ACHN (cell line): ENCODE measurements at regions not wholly inside any gene's neighbourhood (a gene's known extent, or its start where the extent isn't known, plus 50 kb on each side); places are given as distances from the start of the nearest gene placed in this dataset.

ENCODE experiments used
- DNase-seq: peaks from one replicate; pipeline ENCODE4 v3.0.0-alpha.2; 2015
- in situ Hi-C: cut with HindIII; loops from 2 replicates; pipeline ENCODE4 v1.10.0; 2017; ENCODE audit warnings: low sequenced_read_pairs, low pct_ligation_motif_present, low pct_unique_long_range_greater_than_20kb

DNA sequence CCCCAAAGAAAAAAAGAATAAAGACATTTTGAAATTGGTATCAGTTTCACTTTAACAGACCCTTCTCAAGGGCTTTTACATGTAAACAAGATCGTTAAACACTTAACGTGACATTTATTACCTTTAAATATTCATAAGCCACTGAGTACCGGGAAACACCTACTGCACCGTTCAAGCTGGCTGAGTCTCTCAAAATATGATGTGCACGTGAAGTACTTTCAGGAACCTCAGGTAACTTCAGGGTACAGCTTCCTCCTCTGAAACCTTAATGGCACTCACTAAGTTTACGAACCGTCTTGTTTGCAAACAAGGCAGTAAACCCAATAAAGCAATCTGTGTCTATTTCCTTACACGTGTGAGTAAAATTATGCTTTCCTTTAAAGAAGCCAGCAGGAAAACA lies 105.5 kb upstream of the TENM4 start:
- in situ Hi-C loops: no loop called here
- no peak for DNase-seq

DNA sequence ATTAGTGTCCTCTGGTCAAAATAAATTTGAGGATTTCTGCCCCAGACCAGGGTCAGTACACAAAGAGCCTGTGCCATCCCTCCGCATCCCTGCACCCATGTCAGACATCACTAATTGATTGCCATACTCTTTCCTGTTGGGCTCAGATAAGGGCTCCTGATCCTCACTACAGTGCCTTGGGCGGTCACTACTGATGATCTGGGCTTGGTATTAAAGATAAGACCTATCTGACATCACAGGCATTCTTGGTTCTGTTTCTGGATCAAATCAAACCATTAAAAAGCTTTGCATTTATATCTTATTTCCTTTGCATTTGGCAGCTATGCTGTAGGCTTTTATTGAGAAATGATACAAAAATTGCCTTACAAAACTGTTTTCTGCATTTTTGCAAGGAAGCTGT lies 103.5 kb upstream of the TENM4 start:
- no peak for DNase-seq
- in situ Hi-C loops: no loop called here

- no peak for DNase-seq
- in situ Hi-C loops: no loop called here
These were observed 102.3 kb upstream of the TENM4 start for GRCh38 chr11:79543101-79543500.

GRCh38 chr11:79541466-79541865 lies 100.6 kb upstream of the TENM4 start:
- in situ Hi-C loops: no loop called here
- DNase-seq: no peak

DNA sequence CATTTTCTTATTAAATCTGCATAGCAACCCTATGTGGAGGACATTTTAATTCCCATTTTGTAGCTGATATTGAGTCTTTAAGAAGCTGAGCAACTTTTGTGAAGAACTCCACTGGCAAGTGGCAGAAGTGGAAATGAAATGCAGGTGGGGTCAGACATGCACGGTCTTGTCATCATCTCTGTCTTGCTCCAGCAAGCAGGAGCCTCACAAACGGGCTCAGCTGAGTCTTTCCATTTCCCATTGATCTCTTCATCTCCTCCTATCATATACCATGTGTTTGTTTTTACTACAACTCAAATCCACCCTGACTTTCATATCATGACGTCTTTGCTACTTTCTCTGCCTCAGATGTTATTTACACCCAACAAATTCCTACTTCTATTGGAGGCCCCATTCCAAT lies 97.9 kb upstream of the TENM4 start:
- no peak for DNase-seq
- in situ Hi-C loops: no loop called here

- in situ Hi-C loops: no loop called here
These were observed 95.5 kb upstream of the TENM4 start for GRCh38 chr11:79536155-79536917.

GRCh38 chr11:79535606-79536005 lies 94.8 kb upstream of the TENM4 start:
- no peak for DNase-seq
- in situ Hi-C loops: no loop called here

More at GRCh38 chr11:79536155-79536917, 95.5 kb upstream of the TENM4 start:
- DNase-seq: no peak

- DNase-seq: no peak
- in situ Hi-C loops: no loop called here
These were observed 84.4 kb upstream of the TENM4 start for GRCh38 chr11:79525257-79525656.

DNA sequence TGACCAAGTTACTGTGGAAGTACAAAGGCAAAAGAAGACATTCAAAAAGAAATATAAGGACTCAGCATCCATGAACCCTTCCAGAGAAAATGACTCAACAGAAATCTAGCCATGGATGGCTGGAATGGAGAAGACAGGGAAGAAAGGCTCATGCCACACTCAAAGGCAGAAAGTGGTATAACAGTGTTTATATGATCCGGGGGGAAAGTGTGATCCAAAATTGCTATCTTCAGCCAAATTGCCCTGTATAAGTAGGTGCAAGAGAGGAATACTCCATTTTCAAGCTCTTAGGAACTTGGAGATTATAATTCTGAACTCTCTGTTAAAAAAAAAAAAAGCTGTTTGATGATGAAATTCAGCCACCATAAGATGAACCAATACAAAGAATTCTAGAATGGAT lies 81.8 kb upstream of the TENM4 start:
- DNase-seq: no peak
- in situ Hi-C loops: no loop called here

- in situ Hi-C loops: no loop called here
- no peak for DNase-seq
These were observed 79.3 kb upstream of the TENM4 start for GRCh38 chr11:79520086-79520485.

- in situ Hi-C loops: no loop called here
- DNase-seq: no peak
These were observed 75.0 kb upstream of the TENM4 start for GRCh38 chr11:79515781-79516180.

- DNase-seq: no peak
- in situ Hi-C loops: no loop called here
These were observed 73.9 kb upstream of the TENM4 start for GRCh38 chr11:79514695-79515094.

- in situ Hi-C loops: no loop called here
- DNase-seq: no peak
These were observed 73.5 kb upstream of the TENM4 start for GRCh38 chr11:79514290-79514689.

DNA sequence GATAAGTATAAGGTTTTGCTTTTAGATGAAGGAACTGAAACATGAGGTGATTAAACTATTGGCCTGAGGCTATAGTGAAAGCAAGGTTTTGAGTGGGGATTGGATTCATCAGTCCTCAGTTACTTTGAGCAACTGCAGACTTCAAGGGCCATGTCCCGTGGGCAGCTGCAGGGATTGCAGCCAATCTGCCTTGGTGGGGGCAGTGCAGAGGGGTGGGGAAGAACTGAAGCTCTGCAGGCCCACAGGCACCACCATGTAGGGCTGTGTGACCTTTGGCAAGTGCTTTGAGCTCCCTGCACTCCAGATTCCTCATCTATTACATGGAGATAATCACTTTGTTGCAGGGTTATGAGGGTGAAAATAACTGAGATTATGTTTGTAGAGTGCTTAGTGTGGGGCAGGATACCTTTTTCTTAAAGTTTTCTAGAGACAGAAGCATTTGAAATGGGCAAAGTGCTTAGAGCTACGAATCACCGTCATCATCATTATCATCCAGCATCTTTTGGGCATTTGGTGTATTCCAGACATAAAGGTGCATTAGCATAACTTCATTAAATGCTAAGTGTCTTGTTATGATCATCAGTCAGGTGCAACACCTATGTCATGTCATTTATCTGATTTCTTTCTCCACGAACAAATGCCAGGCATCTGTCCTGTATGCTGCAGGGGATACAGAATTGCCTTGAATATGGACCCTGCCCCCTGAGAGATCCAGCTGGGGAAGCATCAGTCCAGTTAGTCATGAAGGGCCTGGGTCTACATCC lies 72.1 kb upstream of the TENM4 start:
- in situ Hi-C loops: no loop called here
- DNase-seq: no peak

- DNase-seq: no peak
- in situ Hi-C loops: no loop called here
These were observed 70.1 kb upstream of the TENM4 start for GRCh38 chr11:79510960-79511359.

GRCh38 chr11:79508461-79508860 lies 67.6 kb upstream of the TENM4 start:
- in situ Hi-C loops: no loop called here
- no peak for DNase-seq

GRCh38 chr11:79507706-79508105 lies 66.9 kb upstream of the TENM4 start:
- in situ Hi-C loops: no loop called here
- no peak for DNase-seq

DNA sequence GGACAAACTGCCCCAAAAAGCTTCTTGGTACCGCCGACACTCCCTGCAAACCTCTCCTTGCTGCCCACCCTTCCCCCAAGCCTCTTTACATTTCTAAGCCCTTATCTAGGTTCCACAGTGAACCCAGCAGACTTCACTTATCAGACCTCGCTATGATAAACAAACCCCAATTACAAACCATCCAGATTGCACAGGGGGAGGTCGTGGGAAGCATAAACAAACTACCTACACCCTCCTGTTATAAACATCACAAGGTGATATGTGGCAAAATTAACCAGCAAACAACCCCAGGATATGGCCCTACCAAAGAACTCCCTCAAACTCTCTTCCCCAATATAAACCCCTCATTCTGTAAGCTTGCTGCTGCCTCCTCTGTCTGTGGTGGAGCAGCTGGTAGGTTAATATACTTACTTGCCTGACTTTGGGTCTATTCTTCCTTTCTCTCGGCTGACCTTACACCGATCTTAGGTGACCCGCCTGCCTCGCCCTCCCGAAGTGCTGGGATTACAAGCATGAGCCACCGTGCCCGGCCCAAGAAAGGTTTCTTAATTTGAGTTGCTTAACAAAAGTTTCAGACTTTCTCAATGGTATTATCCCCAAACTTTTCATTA lies 66.0 kb upstream of the TENM4 start:
- in situ Hi-C loops: no loop called here

GRCh38 chr11:79506124-79506523 lies 65.3 kb upstream of the TENM4 start:
- DNase-seq: no peak
- in situ Hi-C loops: no loop called here

More for the DNA sequence above, 66.0 kb upstream of the TENM4 start:
- no peak for DNase-seq

DNA sequence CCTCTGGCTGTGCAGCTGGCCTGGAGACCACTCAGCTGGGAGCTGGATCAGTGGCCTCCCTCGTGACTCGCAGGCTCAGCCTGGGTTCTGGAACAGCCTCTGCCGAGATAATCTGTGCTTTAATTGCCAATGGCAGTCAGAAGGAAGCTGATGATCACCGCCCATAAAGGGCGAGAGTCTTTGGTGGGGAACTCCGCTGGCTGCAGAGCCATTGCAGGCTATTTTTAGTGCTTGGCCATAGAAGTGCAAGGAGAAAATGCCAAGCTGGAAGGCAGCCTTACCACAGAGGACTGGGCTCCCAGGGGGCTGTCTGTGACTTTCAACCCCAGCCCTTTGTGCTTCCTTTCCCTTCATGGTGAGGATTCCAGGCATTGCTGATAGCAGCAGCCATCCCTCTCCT lies 62.2 kb upstream of the TENM4 start:
- no peak for DNase-seq
- in situ Hi-C loops: no loop called here
